Mesendoderm (in vitro differentiated cells): ENCODE measurements at regions not wholly inside any gene's neighbourhood (a gene's known extent, or its start where the extent isn't known, plus 50 kb on each side); places are given as distances from the start of the nearest gene placed in this dataset.

Source experiments
- DNase-seq: peaks from one replicate; pipeline ENCODE4 v3.0.0; 2013
- H2AK5ac ChIP-seq: 2 replicates; pipeline ENCODE4 v1.6.1; 2013; ENCODE audit warnings: low read length, inconsistent platforms
- H2BK120ac ChIP-seq: 2 replicates; pipeline ENCODE4 v1.6.1; 2013; ENCODE audit warnings: low read depth, mild to moderate bottlenecking, low read length, moderate library complexity, mixed read lengths
- H2BK15ac ChIP-seq: replicated peaks from 2 replicates; pipeline ENCODE4 v1.6.1; 2013; ENCODE audit warnings: low read depth, mild to moderate bottlenecking, moderate library complexity
- H2BK5ac ChIP-seq: 2 replicates; pipeline ENCODE4 v1.6.1; 2013; ENCODE audit warnings: low read length, inconsistent platforms
- H3K18ac ChIP-seq: 2 replicates; pipeline ENCODE4 v1.6.1; 2013; ENCODE audit warnings: mild to moderate bottlenecking, low read length, mixed read lengths
- H3K23ac ChIP-seq: one replicate; pipeline ENCODE4 v1.6.1; 2013; ENCODE audit warnings: low read length
- H3K27ac ChIP-seq: 2 replicates; pipeline ENCODE4 v1.5.1; 2013; ENCODE audit warnings: low read depth, mild to moderate bottlenecking, inconsistent platforms, low read length, moderate library complexity
- H3K27me3 ChIP-seq: 2 replicates; pipeline ENCODE4 v1.6.1; 2013; ENCODE audit warnings: low read length, control low read depth, mild to moderate bottlenecking, inconsistent platforms; ENCODE audit not compliant: insufficient read depth, poor library complexity
- H3K36me3 ChIP-seq: 2 replicates; pipeline ENCODE4 v1.6.1; 2013; ENCODE audit warnings: low read length, inconsistent platforms; ENCODE audit not compliant: control insufficient read depth, insufficient read depth
- H3K4ac ChIP-seq: one replicate; pipeline ENCODE4 v1.6.1; 2013; ENCODE audit warnings: low read depth, mild to moderate bottlenecking, low read length, moderate library complexity
- H3K4me1 ChIP-seq: 2 replicates; pipeline ENCODE4 v1.6.1; 2013; ENCODE audit warnings: low read depth, low read length, inconsistent platforms; ENCODE audit not compliant: control insufficient read depth
- H3K4me2 ChIP-seq: 2 replicates; pipeline ENCODE4 v1.6.1; 2013; ENCODE audit warnings: low read length
- H3K4me3 ChIP-seq: 2 replicates; pipeline ENCODE4 v1.5.1; 2013; ENCODE audit warnings: mild to moderate bottlenecking, low read length
- H3K56ac ChIP-seq: one replicate; pipeline ENCODE4 v1.6.1; 2013; ENCODE audit warnings: low read length
- H3K79me1 ChIP-seq: 2 replicates; pipeline ENCODE4 v1.6.1; 2013; ENCODE audit warnings: low read length, inconsistent platforms
- H3K79me2 ChIP-seq: 2 replicates; pipeline ENCODE4 v1.6.1; 2013; ENCODE audit warnings: mild to moderate bottlenecking, low read length; ENCODE audit not compliant: control insufficient read depth, insufficient read depth
- H3K9ac ChIP-seq: 2 replicates; pipeline ENCODE4 v1.6.1; 2013; ENCODE audit warnings: low read length, inconsistent platforms
- H4K5ac ChIP-seq: one replicate; pipeline ENCODE4 v1.6.1; 2013; ENCODE audit warnings: low read length
- H4K8ac ChIP-seq: one replicate; pipeline ENCODE4 v1.6.1; 2013; ENCODE audit warnings: low read depth, mild to moderate bottlenecking, control low read depth, low read length, moderate library complexity
- WGBS: extraction: QIAGEN DNeasy Blood & Tissue Kit; methylation state at CpG from one replicate; pipeline ENCODE4 v1.1.7; 2013; ENCODE audit warnings: low lambda C conversion rate, missing lambda C conversion rate; ENCODE audit not compliant: insufficient coverage; ENCODE audit errors: extremely low coverage; 5-methylcytosine and 5-hydroxymethylcytosine counted together

GRCh38 chr15:60072826-60073465, 68.8 kb downstream of the FOXB1 start:
- no peak for DNase-seq
- Histone ChIP-seq H3K9ac (no peak overlapping the region), H2AK5ac (no peak overlapping the region), H3K18ac (no peak overlapping the region), H3K4ac (no peak overlapping the region), H3K56ac (no peak overlapping the region), H4K8ac (no peak overlapping the region), H3K4me1 (peaks cover 4% of the 10 kb centered on the region), H3K36me3 (no peaks in the 10 kb centered on the region), H3K4me2 (no peak overlapping the region), H2BK15ac (no peak overlapping the region), H3K79me2 (no peaks in the 10 kb centered on the region), H3K4me3 (no peak overlapping the region), H3K27me3 (no peaks in the 10 kb centered on the region), H4K5ac (no peak overlapping the region), H2BK5ac (no peak overlapping the region), H3K23ac (no peak overlapping the region), H3K27ac (no peak overlapping the region), H2BK120ac (no peak overlapping the region), H3K79me1 (no peaks in the 10 kb centered on the region)
- no CpG with 5 or more reads among the region's 5 CpGs for WGBS

- no peak for DNase-seq
- no peaks in the 10 kb centered on the region for H3K79me1 ChIP-seq
- H3K36me3 ChIP-seq: no peaks in the 10 kb centered on the region
- H3K23ac ChIP-seq: no peak overlapping the region
- H3K27ac ChIP-seq: no peak overlapping the region
- H3K4ac ChIP-seq: no peak overlapping the region
- H3K9ac ChIP-seq: no peak overlapping the region
- no peaks in the 10 kb centered on the region for H3K79me2 ChIP-seq
- no peak overlapping the region for H4K5ac ChIP-seq
- no peak overlapping the region for H3K4me3 ChIP-seq
- no peak overlapping the region for H2AK5ac ChIP-seq
- H2BK15ac ChIP-seq: no peak overlapping the region
- H3K18ac ChIP-seq: no peak overlapping the region
- H3K4me1 ChIP-seq: peaks cover 4% of the 10 kb centered on the region
- H4K8ac ChIP-seq: no peak overlapping the region
- WGBS: no CpG with 5 or more reads among the region's 3 CpGs
- H3K4me2 ChIP-seq: no peak overlapping the region
- H2BK120ac ChIP-seq: no peak overlapping the region
- no peak overlapping the region for H2BK5ac ChIP-seq
- H3K27me3 ChIP-seq: no peaks in the 10 kb centered on the region
- H3K56ac ChIP-seq: no peak overlapping the region
Observed at GRCh38 chr15:60073466-60073840, 69.3 kb downstream of the FOXB1 start.

GRCh38 chr15:60074181-60074885, 70.2 kb downstream of the FOXB1 start:
- Histone ChIP-seq H4K5ac (no peak overlapping the region), H3K18ac (no peak overlapping the region), H3K79me1 (no peaks in the 10 kb centered on the region), H3K56ac (no peak overlapping the region), H3K4me2 (no peak overlapping the region), H3K36me3 (no peaks in the 10 kb centered on the region), H3K9ac (no peak overlapping the region), H3K4me1 (peaks cover 4% of the 10 kb centered on the region), H3K4me3 (no peak overlapping the region), H3K79me2 (no peaks in the 10 kb centered on the region), H3K23ac (no peak overlapping the region), H3K27ac (no peak overlapping the region), H2BK15ac (no peak overlapping the region), H3K4ac (no peak overlapping the region), H2AK5ac (no peak overlapping the region), H2BK5ac (no peak overlapping the region), H4K8ac (no peak overlapping the region), H3K27me3 (no peaks in the 10 kb centered on the region), H2BK120ac (no peak overlapping the region)
- WGBS: no CpG with 5 or more reads among the region's 6 CpGs
- no peak for DNase-seq

- Histone ChIP-seq H3K56ac (no peak overlapping the region), H3K27ac (no peak overlapping the region), H2BK5ac (no peak overlapping the region), H4K5ac (no peak overlapping the region), H3K23ac (no peak overlapping the region), H3K4ac (no peak overlapping the region), H4K8ac (no peak overlapping the region), H3K27me3 (no peaks in the 10 kb centered on the region), H2AK5ac (no peak overlapping the region), H3K36me3 (no peaks in the 10 kb centered on the region), H3K4me2 (no peak overlapping the region), H3K79me1 (no peaks in the 10 kb centered on the region), H3K18ac (no peak overlapping the region), H3K9ac (no peak overlapping the region), H3K79me2 (no peaks in the 10 kb centered on the region), H2BK15ac (no peak overlapping the region), H2BK120ac (peak overlapping the region; percentile 50), H3K4me1 (peaks cover 4% of the 10 kb centered on the region), H3K4me3 (no peak overlapping the region)
- DNase-seq: no peak
- 100% methylated on average over 1 of the region's 5 CpGs for WGBS
Observed at GRCh38 chr15:60076045-60076444, 71.9 kb downstream of the FOXB1 start.

- H3K56ac ChIP-seq: no peak overlapping the region
- no peak overlapping the region for H3K4ac ChIP-seq
- H3K4me1 ChIP-seq: peaks cover 4% of the 10 kb centered on the region
- H3K4me2 ChIP-seq: no peak overlapping the region
- no peak overlapping the region for H2BK5ac ChIP-seq
- DNase-seq: peak; percentile 54
- no peaks in the 10 kb centered on the region for H3K36me3 ChIP-seq
- no CpG with 5 or more reads among the region's 11 CpGs for WGBS
- H3K18ac ChIP-seq: no peak overlapping the region
- no peaks in the 10 kb centered on the region for H3K79me2 ChIP-seq
- no peak overlapping the region for H3K4me3 ChIP-seq
- no peaks in the 10 kb centered on the region for H3K79me1 ChIP-seq
- H3K9ac ChIP-seq: no peak overlapping the region
- H3K27me3 ChIP-seq: no peaks in the 10 kb centered on the region
- no peak overlapping the region for H2BK15ac ChIP-seq
- H3K27ac ChIP-seq: no peak overlapping the region
- no peak overlapping the region for H2AK5ac ChIP-seq
- H4K5ac ChIP-seq: no peak overlapping the region
- no peak overlapping the region for H3K23ac ChIP-seq
- no peak overlapping the region for H4K8ac ChIP-seq
- no peak overlapping the region for H2BK120ac ChIP-seq
Observed at GRCh38 chr15:60076582-60077276, 72.6 kb downstream of the FOXB1 start.
